OCI-LY1 (cell line): ENCODE measurements at regions not wholly inside any gene's neighbourhood (a gene's known extent, or its start where the extent isn't known, plus 50 kb on each side); places are given as distances from the start of the nearest gene placed in this dataset.

Source experiments
- CTCF ChIP-seq: fragments of 200-600 bp; sonication (generic), shearing (Covaris generic); IDR thresholded peaks from 2 replicates; pipeline ENCODE4 v1.5.1; 2017; ENCODE audit warnings: mild to moderate bottlenecking, antibody characterized with exemption, low read length, moderate library complexity, mixed read lengths
- EZH2 ChIP-seq: fragments of 200-600 bp; sonication (generic), shearing (Covaris generic); IDR thresholded peaks from 2 replicates; pipeline ENCODE4 v1.8.0; 2017; ENCODE audit warnings: borderline replicate concordance, mixed run types, mild to moderate bottlenecking, antibody characterized with exemption, low read length, moderate library complexity, mixed read lengths

- peak; percentile 82 for TF ChIP-seq CTCF
- TF ChIP-seq EZH2: no peak
Measured at GRCh38 chr3:102673271-102674115, 238.7 kb downstream of the ZPLD1 start.
